ENCODE measurements at regions not wholly inside any gene's neighbourhood (a gene's known extent, or its start where the extent isn't known, plus 50 kb on each side); places are given as distances from the start of the nearest gene placed in this dataset.

DNA sequence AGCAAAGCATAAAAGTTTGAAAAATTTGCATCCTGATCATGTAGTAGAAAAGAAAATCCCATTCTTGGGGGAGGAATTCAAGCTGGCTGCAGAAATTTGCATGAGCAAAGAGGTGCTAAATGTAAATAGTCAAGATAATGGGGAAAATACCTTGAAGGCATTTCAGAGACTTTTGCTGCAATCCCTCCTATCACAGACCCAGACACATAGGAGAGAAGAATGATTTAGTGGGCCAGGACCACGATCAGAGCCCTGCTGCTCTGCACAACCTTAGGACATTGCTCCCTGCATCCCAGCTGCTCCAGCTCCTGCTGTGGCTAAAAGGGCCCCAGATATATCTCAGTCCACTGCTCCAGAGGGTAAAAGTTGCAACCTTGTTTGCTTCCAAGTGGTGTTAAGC lies 1439.7 kb upstream of the AGA start:
- no peaks in the 10 kb centered on the region for H3K36me3 ChIP-seq (ENCODE audit: insufficient read depth, low read length)
- H3K9ac ChIP-seq (ENCODE audit: low read depth, low read length) = no peak overlapping the region
- ATAC-seq (ENCODE audit: insufficient read depth, low read depth) = no peak
- H3K4me3 ChIP-seq (ENCODE audit: low read depth in 1 of 2, low read length in 2 of 2) = no peak overlapping the region
- H3K4me1 ChIP-seq (ENCODE audit: insufficient read depth, low read length) = no peaks in the 10 kb centered on the region
- H3K79me2 ChIP-seq (ENCODE audit: insufficient read depth, low read length) = no peaks in the 10 kb centered on the region
- no peak overlapping the region for H2AFZ ChIP-seq (ENCODE audit: low read depth, low read length)
- no peak for TF ChIP-seq EZH2 (IDR thresholded peaks at IDR 0.05; ENCODE audit: borderline replicate concordance, low read depth, low read length, severe bottlenecking)
- TF ChIP-seq, protein P1, sequence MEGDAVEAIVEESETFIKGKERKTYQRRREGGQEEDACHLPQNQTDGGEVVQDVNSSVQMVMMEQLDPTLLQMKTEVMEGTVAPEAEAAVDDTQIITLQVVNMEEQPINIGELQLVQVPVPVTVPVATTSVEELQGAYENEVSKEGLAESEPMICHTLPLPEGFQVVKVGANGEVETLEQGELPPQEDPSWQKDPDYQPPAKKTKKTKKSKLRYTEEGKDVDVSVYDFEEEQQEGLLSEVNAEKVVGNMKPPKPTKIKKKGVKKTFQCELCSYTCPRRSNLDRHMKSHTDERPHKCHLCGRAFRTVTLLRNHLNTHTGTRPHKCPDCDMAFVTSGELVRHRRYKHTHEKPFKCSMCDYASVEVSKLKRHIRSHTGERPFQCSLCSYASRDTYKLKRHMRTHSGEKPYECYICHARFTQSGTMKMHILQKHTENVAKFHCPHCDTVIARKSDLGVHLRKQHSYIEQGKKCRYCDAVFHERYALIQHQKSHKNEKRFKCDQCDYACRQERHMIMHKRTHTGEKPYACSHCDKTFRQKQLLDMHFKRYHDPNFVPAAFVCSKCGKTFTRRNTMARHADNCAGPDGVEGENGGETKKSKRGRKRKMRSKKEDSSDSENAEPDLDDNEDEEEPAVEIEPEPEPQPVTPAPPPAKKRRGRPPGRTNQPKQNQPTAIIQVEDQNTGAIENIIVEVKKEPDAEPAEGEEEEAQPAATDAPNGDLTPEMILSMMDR (IDR thresholded peaks at IDR 0.05; ENCODE audit: borderline replicate concordance, extremely low read depth, low read length, poor library complexity, severe bottlenecking) = no peak
- H3K4me2 ChIP-seq (ENCODE audit: insufficient read depth, low read length) = no peak overlapping the region
- no peak overlapping the region for H3K27ac ChIP-seq (ENCODE audit: low read length)
- DNase-seq = no peak
- no peaks in the 10 kb centered on the region for H3K9me3 ChIP-seq (ENCODE audit: insufficient read depth, low read length, severe bottlenecking)
- H4K20me1 ChIP-seq (ENCODE audit: insufficient read depth, low read length) = no peaks in the 10 kb centered on the region
- H3K27me3 ChIP-seq (ENCODE audit: insufficient read depth, low read length, poor library complexity) = no peaks in the 10 kb centered on the region

DNA sequence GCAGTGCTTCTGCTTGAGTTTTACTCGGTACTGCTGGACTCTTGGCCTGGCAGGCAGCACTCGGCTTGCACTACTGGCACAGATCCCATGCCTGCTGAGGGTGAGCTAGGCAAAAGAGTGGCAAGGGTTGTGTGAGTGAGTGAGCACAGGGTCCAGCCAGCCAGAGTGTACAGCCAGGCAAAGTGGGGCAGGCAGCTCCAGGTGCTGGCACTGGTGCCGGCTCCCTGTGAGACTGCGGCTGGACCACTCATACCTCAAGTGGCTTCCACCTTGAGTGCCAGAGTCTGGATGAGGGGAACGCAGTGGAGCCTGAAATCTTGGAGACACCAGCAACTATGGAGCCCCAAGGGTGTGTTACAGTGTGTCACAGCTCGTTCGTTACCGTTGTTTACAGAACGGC lies 1451.9 kb upstream of the AGA start:
- Histone ChIP-seq H3K9ac (ENCODE audit: low read depth, low read length) (no peak overlapping the region), H4K20me1 (ENCODE audit: insufficient read depth, low read length) (no peaks in the 10 kb centered on the region), H2AFZ (ENCODE audit: low read depth, low read length) (no peak overlapping the region), H3K27me3 (ENCODE audit: insufficient read depth, low read length, poor library complexity) (no peaks in the 10 kb centered on the region), H3K79me2 (ENCODE audit: insufficient read depth, low read length) (no peaks in the 10 kb centered on the region), H3K4me2 (ENCODE audit: insufficient read depth, low read length) (no peak overlapping the region), H3K4me3 (ENCODE audit: low read depth in 1 of 2, low read length in 2 of 2) (no peak overlapping the region), H3K4me1 (ENCODE audit: insufficient read depth, low read length) (no peaks in the 10 kb centered on the region), H3K36me3 (ENCODE audit: insufficient read depth, low read length) (no peaks in the 10 kb centered on the region), H3K27ac (ENCODE audit: low read length) (no peak overlapping the region), H3K9me3 (ENCODE audit: insufficient read depth, low read length, severe bottlenecking) (no peaks in the 10 kb centered on the region)
- TF ChIP-seq, protein P1 (IDR thresholded peaks at IDR 0.05; ENCODE audit: borderline replicate concordance, extremely low read depth, low read length, poor library complexity, severe bottlenecking) = no peak
- no peak for TF ChIP-seq EZH2 (IDR thresholded peaks at IDR 0.05; ENCODE audit: borderline replicate concordance, low read depth, low read length, severe bottlenecking)
- ATAC-seq (ENCODE audit: insufficient read depth, low read depth) (no peak), DNase-seq (no peak)

DNA sequence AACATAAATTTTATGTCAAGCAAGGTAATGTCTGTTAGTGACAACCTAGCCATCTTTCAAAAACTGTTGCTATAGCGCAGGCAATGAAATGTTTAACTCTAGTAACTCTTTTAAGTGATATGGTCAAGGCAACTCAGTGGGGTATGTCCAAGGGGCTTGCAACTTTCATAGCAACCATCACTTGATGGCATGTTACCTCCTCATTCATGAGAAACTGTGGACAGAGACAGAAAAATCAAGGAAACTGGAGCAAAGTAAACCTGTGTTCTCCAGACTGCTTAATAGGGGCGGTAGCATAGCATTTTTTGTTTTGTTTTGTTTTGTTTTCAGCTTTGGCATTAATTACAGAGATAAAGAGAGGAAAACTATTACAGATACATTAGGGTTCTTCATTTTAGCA lies 1456.8 kb upstream of the AGA start:
- Histone ChIP-seq H3K9me3 (ENCODE audit: insufficient read depth, low read length, severe bottlenecking) (no peaks in the 10 kb centered on the region), H4K20me1 (ENCODE audit: insufficient read depth, low read length) (no peaks in the 10 kb centered on the region), H3K79me2 (ENCODE audit: insufficient read depth, low read length) (no peaks in the 10 kb centered on the region), H3K9ac (ENCODE audit: low read depth, low read length) (no peak overlapping the region), H3K4me3 (ENCODE audit: low read depth in 1 of 2, low read length in 2 of 2) (no peak overlapping the region), H3K27ac (ENCODE audit: low read length) (no peak overlapping the region), H3K4me2 (ENCODE audit: insufficient read depth, low read length) (no peak overlapping the region), H3K27me3 (ENCODE audit: insufficient read depth, low read length, poor library complexity) (no peaks in the 10 kb centered on the region), H3K36me3 (ENCODE audit: insufficient read depth, low read length) (no peaks in the 10 kb centered on the region), H3K4me1 (ENCODE audit: insufficient read depth, low read length) (no peaks in the 10 kb centered on the region), H2AFZ (ENCODE audit: low read depth, low read length) (no peak overlapping the region)
- DNase-seq (no peak), ATAC-seq (ENCODE audit: insufficient read depth, low read depth) (no peak)
- TF ChIP-seq, protein P1 (IDR thresholded peaks at IDR 0.05; ENCODE audit: borderline replicate concordance, extremely low read depth, low read length, poor library complexity, severe bottlenecking) = no peak
- no peak for TF ChIP-seq EZH2 (IDR thresholded peaks at IDR 0.05; ENCODE audit: borderline replicate concordance, low read depth, low read length, severe bottlenecking)

DNA sequence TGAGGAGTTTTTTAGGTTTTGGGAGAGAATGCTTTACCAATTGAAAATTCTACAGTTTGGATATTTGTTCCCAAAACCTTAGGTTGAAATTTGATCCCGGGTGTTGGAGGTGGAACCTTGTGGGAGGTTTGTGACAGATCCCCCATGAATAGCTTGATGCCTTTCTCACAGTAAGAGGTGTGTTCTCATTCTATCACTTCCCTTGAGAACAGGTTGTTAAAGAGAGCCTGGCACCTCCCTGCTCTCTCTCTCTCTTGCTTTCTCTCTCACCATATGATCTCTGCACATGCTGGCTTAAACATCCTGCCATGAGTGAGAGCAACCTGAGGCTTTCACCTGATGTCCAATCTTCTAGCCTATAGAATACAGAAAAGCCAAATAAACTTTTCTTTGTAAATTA lies 1475.5 kb upstream of the AGA start:
- TF ChIP-seq, protein P1 (IDR thresholded peaks at IDR 0.05; ENCODE audit: borderline replicate concordance, extremely low read depth, low read length, poor library complexity, severe bottlenecking) = no peak
- no peak for TF ChIP-seq EZH2 (IDR thresholded peaks at IDR 0.05; ENCODE audit: borderline replicate concordance, low read depth, low read length, severe bottlenecking)
- Histone ChIP-seq H3K79me2 (ENCODE audit: insufficient read depth, low read length) (no peaks in the 10 kb centered on the region), H3K4me2 (ENCODE audit: insufficient read depth, low read length) (no peak overlapping the region), H3K4me1 (ENCODE audit: insufficient read depth, low read length) (no peaks in the 10 kb centered on the region), H2AFZ (ENCODE audit: low read depth, low read length) (no peak overlapping the region), H3K9me3 (ENCODE audit: insufficient read depth, low read length, severe bottlenecking) (peaks cover 1% of the 10 kb centered on the region), H3K27ac (ENCODE audit: low read length) (no peak overlapping the region), H3K27me3 (ENCODE audit: insufficient read depth, low read length, poor library complexity) (no peaks in the 10 kb centered on the region), H3K9ac (ENCODE audit: low read depth, low read length) (no peak overlapping the region), H3K4me3 (ENCODE audit: low read depth in 1 of 2, low read length in 2 of 2) (no peak overlapping the region), H4K20me1 (ENCODE audit: insufficient read depth, low read length) (no peaks in the 10 kb centered on the region), H3K36me3 (ENCODE audit: insufficient read depth, low read length) (no peaks in the 10 kb centered on the region)
- ATAC-seq (ENCODE audit: insufficient read depth, low read depth) (no peak), DNase-seq (no peak)
